Upper lobe of left lung (tissue), 4 donors: ENCODE measurements at regions not wholly inside any gene's neighbourhood (a gene's known extent, or its start where the extent isn't known, plus 50 kb on each side); places are given as distances from the start of the nearest gene placed in this dataset.

Experiments
- CTCF ChIP-seq, 6 experiments: fragments of 450-650 bp in 4 of 6; fragments of 200-600 bp in 2 of 6; sonication (generic) in 2 of 6; IDR thresholded peaks; one replicate each; pipeline ENCODE4 v1.5.1; 2016 to 2019; ENCODE audit warnings: antibody characterized with exemption in 6 of 6
- POLR2AphosphoS5 ChIP-seq, 2 donors: sonication (generic); formaldehyde crosslinking; IDR thresholded peaks; one replicate each; pipeline ENCODE4 v1.5.1; 2017; ENCODE audit warnings: antibody characterized with exemption in 2 of 2

DNA sequence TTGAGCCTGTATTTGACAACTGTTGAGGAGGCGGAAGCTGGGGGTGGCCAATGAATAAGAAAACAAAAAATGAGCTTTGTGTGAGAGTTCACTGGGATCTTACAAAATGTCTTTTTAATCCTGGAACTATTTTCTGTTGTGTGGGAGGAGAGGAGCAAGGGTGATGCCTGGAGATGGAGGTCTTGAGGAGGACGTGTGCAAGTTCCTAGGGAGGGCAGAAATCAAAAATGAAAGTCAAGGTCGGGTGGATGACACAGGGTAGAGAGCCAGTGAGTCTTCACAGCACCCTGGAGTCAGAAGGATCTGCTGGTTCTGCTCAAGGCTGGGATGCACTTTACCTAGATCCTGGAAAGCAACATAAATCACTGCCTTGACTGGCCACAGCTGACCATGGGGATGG, 180.3 kb upstream of the PKDCC start:
- TF ChIP-seq CTCF (IDR thresholded peaks at IDR 0.05) (no peak), POLR2AphosphoS5 (IDR thresholded peaks at IDR 0.05) (no peak)
